Left lung (tissue), 4 donors: ENCODE measurements at regions not wholly inside any gene's neighbourhood (a gene's known extent, or its start where the extent isn't known, plus 50 kb on each side); places are given as distances from the start of the nearest gene placed in this dataset.

ENCODE experiments used
- ATAC-seq: fragments of 200-7000 bp; cut with Tn5 transposase; one replicate; pipeline ENCODE4 v1.9.1; 2020; ENCODE audit warnings: moderate library complexity
- DNase-seq, 4 donors: peaks; one replicate each; pipeline ENCODE4 v3.0.0-alpha.2; 2013 to 2020
- H3K27ac ChIP-seq, 2 donors: fragments of 200-600 bp; sonication (generic) in 1 of 2; one replicate each; pipeline versions ENCODE4 v1.5.0 to v1.8.0; 2020 to 2021
- H3K27me3 ChIP-seq, 2 donors: fragments of 200-600 bp; sonication (generic) in 1 of 2; one replicate each; pipeline versions ENCODE4 v1.5.0 to v1.8.0; 2020 to 2021
- H3K36me3 ChIP-seq, 2 donors: fragments of 200-600 bp; sonication (generic) in 1 of 2; one replicate each; pipeline versions ENCODE4 v1.5.0 to v1.8.0; 2020 to 2021
- H3K4me1 ChIP-seq, 2 donors: fragments of 200-600 bp; one replicate each; pipeline ENCODE4 v1.8.0; 2021
- H3K4me3 ChIP-seq, 2 donors: fragments of 200-600 bp; sonication (generic) in 1 of 2; one replicate each; pipeline versions ENCODE4 v1.5.0 to v1.8.0; 2020 to 2021; ENCODE audit warnings: mild to moderate bottlenecking in 1 of 2
- H3K9me3 ChIP-seq, 2 donors: fragments of 200-600 bp; sonication (generic) in 1 of 2; one replicate each; pipeline versions ENCODE4 v1.5.0 to v1.8.0; 2020 to 2021
- CTCF ChIP-seq, 2 donors: fragments of 200-600 bp; sonication (generic) in 1 of 2; IDR thresholded peaks; one replicate each; pipeline versions ENCODE4 v1.5.0 to v1.8.0; 2021; ENCODE audit warnings: antibody characterized with exemption in 2 of 2
- intact Hi-C, 2 donors: fragments of 100-400 bp; cut with DNase I; formaldehyde crosslinking; loops; one replicate each; pipeline versions ENCODE4 v1.11.2 to v1.14.2; 2022
- donor health status: DM: no; HTN: yes; CAD: no.
- donor health status: DM: no; HTN: no; CAD: no.

- intact Hi-C loops, result no loop called here
- no peak for TF ChIP-seq CTCF (IDR thresholded peaks at IDR 0.05)
- ATAC-seq, result no peak
- Histone ChIP-seq H3K27me3 (no peaks in the 10 kb centered on the region), H3K36me3 (no peaks in the 10 kb centered on the region), H3K4me3 (no peak overlapping the region), H3K9me3 (no peaks in the 10 kb centered on the region), H3K27ac (no peak overlapping the region), H3K4me1 (no peaks in the 10 kb centered on the region)
- no peak for DNase-seq
These were observed 617.5 kb downstream of the NR4A2 start for GRCh38 chr2:155714983-155715382.

DNA sequence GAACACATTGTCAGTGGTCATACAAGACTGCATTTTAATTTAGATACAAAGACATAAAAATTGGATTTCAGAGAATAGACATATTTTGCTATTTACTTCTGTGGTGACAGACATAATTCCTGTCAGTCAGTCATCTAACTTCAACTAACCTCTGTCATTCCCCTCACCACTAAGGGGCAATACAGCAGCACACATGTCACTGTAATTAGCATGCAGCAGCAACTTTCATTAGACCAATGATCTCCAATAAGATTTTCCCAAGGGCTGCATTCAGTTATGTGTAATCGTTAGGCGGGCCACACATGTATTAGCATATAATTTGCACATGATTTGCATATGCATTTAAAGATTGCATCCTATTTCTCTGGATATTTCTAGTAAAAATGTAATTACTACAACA lies 624.5 kb downstream of the NR4A2 start:
- Histone ChIP-seq H3K27me3 (no peaks in the 10 kb centered on the region), H3K9me3 (no peaks in the 10 kb centered on the region), H3K27ac (no peak overlapping the region), H3K4me3 (no peak overlapping the region), H3K36me3 (no peaks in the 10 kb centered on the region), H3K4me1 (no peaks in the 10 kb centered on the region)
- no peak for ATAC-seq
- intact Hi-C loops, result no loop called here
- TF ChIP-seq CTCF (IDR thresholded peaks at IDR 0.05), result no peak
- no peak for DNase-seq

DNA sequence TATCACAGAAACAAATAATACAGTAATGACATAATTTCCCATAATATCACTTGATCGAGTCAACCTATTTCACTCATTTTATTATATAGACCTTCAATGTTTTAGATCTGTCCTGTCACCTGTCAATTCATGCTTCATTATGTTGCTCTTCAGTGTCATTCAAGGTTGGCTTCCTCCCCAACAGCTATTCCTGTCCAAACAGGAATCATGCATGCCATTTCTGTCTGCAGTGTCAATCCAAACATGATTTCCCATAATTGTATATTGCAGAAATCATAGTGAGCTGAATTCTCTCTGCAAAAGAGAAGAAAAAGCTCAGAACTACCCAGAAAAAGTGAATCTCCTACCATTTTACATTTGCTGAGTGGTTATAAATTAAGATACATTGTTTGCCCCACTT lies 628.6 kb downstream of the NR4A2 start:
- Histone ChIP-seq H3K4me1 (no peaks in the 10 kb centered on the region), H3K27me3 (no peaks in the 10 kb centered on the region), H3K4me3 (no peak overlapping the region), H3K27ac (no peak overlapping the region), H3K9me3 (no peaks in the 10 kb centered on the region), H3K36me3 (no peaks in the 10 kb centered on the region)
- intact Hi-C loops, result no loop called here
- ATAC-seq (no peak), DNase-seq (no peak)
- no peak for TF ChIP-seq CTCF (IDR thresholded peaks at IDR 0.05)

GRCh38 chr2:155703048-155703447 lies 629.5 kb downstream of the NR4A2 start:
- intact Hi-C loops, result no loop called here
- no peaks in the 10 kb centered on the region for H3K27me3 ChIP-seq
- DNase-seq, result no peak
- H3K4me1 ChIP-seq, result no peaks in the 10 kb centered on the region
- no peak overlapping the region for H3K27ac ChIP-seq
- H3K9me3 ChIP-seq, result no peaks in the 10 kb centered on the region
- ATAC-seq, result no peak
- no peak overlapping the region for H3K4me3 ChIP-seq
- no peak for TF ChIP-seq CTCF (IDR thresholded peaks at IDR 0.05)
- no peaks in the 10 kb centered on the region for H3K36me3 ChIP-seq

DNA sequence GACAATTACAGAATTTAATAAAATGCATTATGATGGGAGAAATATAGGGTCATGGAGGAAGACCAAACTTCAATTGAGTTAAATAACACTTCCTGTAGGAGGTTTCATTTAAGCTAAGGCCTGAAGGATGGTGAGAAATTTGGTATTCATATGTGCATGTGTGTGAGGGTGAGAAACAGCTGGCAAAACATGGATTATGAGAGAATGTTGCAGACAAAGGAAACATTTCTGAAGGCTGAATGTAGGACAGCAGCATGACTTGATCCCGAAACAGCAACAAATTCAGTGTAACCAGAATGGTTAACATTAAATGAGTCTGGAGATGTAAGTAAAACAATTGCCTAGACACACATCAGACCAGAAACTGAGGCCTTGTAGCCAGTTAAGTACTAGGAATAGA lies 630.8 kb downstream of the NR4A2 start:
- DNase-seq (no peak), ATAC-seq (no peak)
- no peaks in the 10 kb centered on the region for H3K36me3 ChIP-seq
- no peak overlapping the region for H3K4me3 ChIP-seq
- H3K9me3 ChIP-seq, result no peaks in the 10 kb centered on the region
- H3K4me1 ChIP-seq, result no peaks in the 10 kb centered on the region
- intact Hi-C loops, result no loop called here
- H3K27ac ChIP-seq, result no peak overlapping the region
- H3K27me3 ChIP-seq, result no peaks in the 10 kb centered on the region
- TF ChIP-seq CTCF (IDR thresholded peaks at IDR 0.05), result no peak
